H1 (cell line): ENCODE measurements at regions not wholly inside any gene's neighbourhood (a gene's known extent, or its start where the extent isn't known, plus 50 kb on each side); places are given as distances from the start of the nearest gene placed in this dataset.

Experiments used
- CTCF ChIA-PET: fragments of 300-600 bp; sonication (Branson Sonifier 250); formaldehyde crosslinking; loops from one replicate; lab custom pipeline; 2021; ENCODE audit not compliant: partially characterized antibody; lab: Charles Lee
- POLR2A ChIA-PET: fragments of 300-600 bp; sonication (Branson Sonifier 250); formaldehyde crosslinking; loops from one replicate; lab custom pipeline; 2021; ENCODE audit warnings: inconsistent platforms; ENCODE audit not compliant: partially characterized antibody; lab: Charles Lee
- DNase-seq, 2 experiments: peaks; one replicate each; pipeline versions ENCODE4 v3.0.0 to v3.0.0-alpha.2; 2010 to 2022; ENCODE audit warnings: low spot score in 2 of 2, low read depth in 1 of 2, mixed read lengths in 1 of 2
- FAIRE-seq: peaks from 2 replicates; lab custom pipeline; 2011; peaks lifted over from hg19 to GRCh38; lab: Jason Lieb, UNC
- H2AFZ ChIP-seq: 2 replicates; pipeline ENCODE4 v1.8.1; 2012; ENCODE audit warnings: low read length, inconsistent platforms
- H2AK5ac ChIP-seq: 2 replicates; pipeline ENCODE4 v1.6.1; 2013; ENCODE audit warnings: low read depth, low read length
- H2BK120ac ChIP-seq: replicated peaks from 2 replicates; pipeline ENCODE3; 2013; ENCODE audit warnings: low read depth, low read length, inconsistent platforms
- H2BK12ac ChIP-seq: 2 replicates; pipeline ENCODE4 v1.6.1; 2013; ENCODE audit warnings: low read depth, low read length
- H2BK15ac ChIP-seq: 2 replicates; pipeline ENCODE4 v1.6.1; 2013; ENCODE audit warnings: low read length
- H2BK20ac ChIP-seq: 2 replicates; pipeline ENCODE4 v1.6.1; 2013; ENCODE audit warnings: low read length
- H2BK5ac ChIP-seq: 2 replicates; pipeline ENCODE4 v1.6.1; 2013; ENCODE audit warnings: low read depth, low read length
- H3K14ac ChIP-seq: 2 replicates; pipeline ENCODE4 v1.6.1; 2013; ENCODE audit warnings: inconsistent platforms; ENCODE audit not compliant: insufficient read length
- H3K18ac ChIP-seq: 2 replicates; pipeline ENCODE4 v1.6.1; 2013; ENCODE audit warnings: low read length; ENCODE audit errors: extremely low read depth
- H3K23ac ChIP-seq: 2 replicates; pipeline ENCODE4 v1.6.1; 2013; ENCODE audit warnings: inconsistent platforms; ENCODE audit not compliant: insufficient read length
- H3K23me2 ChIP-seq: 2 replicates; pipeline ENCODE4 v1.6.1; 2013; ENCODE audit warnings: low read depth, low read length
- H3K27ac ChIP-seq: 2 replicates; pipeline ENCODE4 v1.6.1; 2011; ENCODE audit warnings: low read depth, low read length, inconsistent platforms
- H3K27me3 ChIP-seq, 4 experiments: replicated peaks in 1 of 4; 1 replicate in 1 of 4; 2 replicates in 3 of 4; pipeline versions ENCODE4 v1.6.1 to v1.8.1; 2011 to 2013; ENCODE audit warnings: low read length in 3 of 4, mild to moderate bottlenecking in 3 of 4, inconsistent platforms in 2 of 4, mixed read lengths in 2 of 4, moderate library complexity in 1 of 4; ENCODE audit not compliant: control insufficient read depth in 3 of 4, insufficient read depth in 3 of 4; ENCODE audit errors: extremely low read depth in 1 of 4
- H3K36me3 ChIP-seq, 4 experiments: 2 replicates each; pipeline versions ENCODE4 v1.6.1 to v1.8.1; 2011 to 2013; ENCODE audit warnings: mild to moderate bottlenecking in 4 of 4, low read length in 3 of 4, moderate library complexity in 2 of 4, control low read depth in 1 of 4, inconsistent platforms in 1 of 4; ENCODE audit not compliant: insufficient read depth in 4 of 4, control insufficient read depth in 2 of 4
- H3K4ac ChIP-seq: replicated peaks from 2 replicates; pipeline ENCODE3; 2013; ENCODE audit warnings: low read length, low read depth, mixed read lengths, inconsistent platforms; ENCODE audit not compliant: insufficient read length
- H3K4me1 ChIP-seq, 4 experiments: replicated peaks in 1 of 4; 1 replicate in 1 of 4; 2 replicates in 3 of 4; pipeline versions ENCODE4 v1.6.1 to v1.8.1; 2011 to 2013; ENCODE audit warnings: low read length in 3 of 4, inconsistent platforms in 2 of 4, mixed read lengths in 1 of 4; ENCODE audit not compliant: insufficient read depth in 4 of 4, control insufficient read depth in 3 of 4
- H3K4me2 ChIP-seq, 2 experiments: 2 replicates each; pipeline versions ENCODE4 v1.6.1 to v1.8.1; 2011 to 2013; ENCODE audit warnings: low read depth in 2 of 2, low read length in 2 of 2, control low read depth in 1 of 2, inconsistent platforms in 1 of 2, mild to moderate bottlenecking in 1 of 2; ENCODE audit not compliant: insufficient read depth in 1 of 2
- H3K4me3 ChIP-seq, 4 experiments: fragments of 200-600, 300-600 bp in 1 of 4; sonication (generic), shearing (Covaris generic), sonication (Bioruptor Twin) in 1 of 4; 2 replicates each; pipeline versions ENCODE4 v1.5.1 to v1.8.1; 2011 to 2016; ENCODE audit warnings: low read length in 4 of 4, low read depth in 3 of 4, control low read depth in 2 of 4, inconsistent platforms in 2 of 4, mild to moderate bottlenecking in 2 of 4, mixed read lengths in 1 of 4, moderate library complexity in 1 of 4; ENCODE audit not compliant: insufficient read depth in 2 of 4; ENCODE audit errors: extremely low read depth in 1 of 4
- H3K56ac ChIP-seq: replicated peaks from 2 replicates; pipeline ENCODE3; 2013; ENCODE audit warnings: low read depth, mild to moderate bottlenecking, mixed read lengths, low read length, inconsistent platforms; ENCODE audit not compliant: insufficient read length
- H3K79me1 ChIP-seq: 2 replicates; pipeline ENCODE4 v1.6.1; 2013; ENCODE audit warnings: low read depth, low read length, control low read depth
- H3K79me2 ChIP-seq, 2 experiments: 2 replicates each; pipeline versions ENCODE4 v1.6.1 to v1.8.1; 2012 to 2013; ENCODE audit warnings: low read length in 2 of 2, mild to moderate bottlenecking in 2 of 2, inconsistent platforms in 1 of 2; ENCODE audit not compliant: insufficient read depth in 2 of 2, control insufficient read depth in 1 of 2
- H3K9ac ChIP-seq, 4 experiments: replicated peaks in 1 of 4; 1 replicate in 1 of 4; 2 replicates in 3 of 4; pipeline versions ENCODE4 v1.6.1 to v1.8.1; 2011 to 2013; ENCODE audit warnings: low read depth in 3 of 4, low read length in 3 of 4, control low read depth in 2 of 4, mild to moderate bottlenecking in 2 of 4, moderate library complexity in 2 of 4, inconsistent platforms in 1 of 4; ENCODE audit errors: extremely low read depth in 1 of 4
- H3K9me3 ChIP-seq, 2 experiments: 2 replicates each; pipeline versions ENCODE4 v1.6.1 to v1.8.1; 2012 to 2013; ENCODE audit warnings: mild to moderate bottlenecking in 2 of 2, moderate library complexity in 2 of 2, control low read depth in 1 of 2, inconsistent platforms in 1 of 2, low read depth in 1 of 2, low read length in 1 of 2, mixed read lengths in 1 of 2; ENCODE audit not compliant: insufficient read depth in 2 of 2
- H4K20me1 ChIP-seq, 2 experiments: replicated peaks in 1 of 2; 2 replicates each; pipeline versions ENCODE3 to v1.8.1; 2011 to 2013; ENCODE audit warnings: inconsistent platforms in 2 of 2, low read length in 2 of 2, mild to moderate bottlenecking in 1 of 2; ENCODE audit not compliant: insufficient read depth in 2 of 2, control insufficient read depth in 1 of 2
- H4K5ac ChIP-seq: 2 replicates; pipeline ENCODE4 v1.6.1; 2013; ENCODE audit warnings: low read length, low read depth, mixed read lengths, inconsistent platforms; ENCODE audit not compliant: insufficient read length
- H4K8ac ChIP-seq: 2 replicates; pipeline ENCODE4 v1.8.0; 2013; ENCODE audit warnings: mild to moderate bottlenecking, moderate library complexity, low read length, inconsistent platforms; ENCODE audit not compliant: insufficient read depth; ENCODE audit errors: extremely low read depth
- H4K91ac ChIP-seq: replicated peaks from 2 replicates; pipeline ENCODE3; 2013; ENCODE audit warnings: low read length, mixed read lengths, inconsistent platforms; ENCODE audit not compliant: insufficient read length
- EP300 ChIP-seq, 2 experiments: IDR thresholded peaks; 1 replicate in 1 of 2; 2 replicates in 1 of 2; pipeline ENCODE4 v1.6.1; 2011 to 2012; ENCODE audit warnings: low read depth in 2 of 2, low read length in 2 of 2, mild to moderate bottlenecking in 2 of 2, borderline replicate concordance in 1 of 2, inconsistent platforms in 1 of 2, moderate library complexity in 1 of 2
- KDM4A ChIP-seq: IDR thresholded peaks from one replicate; pipeline ENCODE4 v1.7.1; 2012; ENCODE audit warnings: low read depth, mild to moderate bottlenecking, moderate library complexity, low read length, inconsistent platforms; ENCODE audit not compliant: severe bottlenecking
- POLR2AphosphoS5 ChIP-seq: IDR thresholded peaks from 2 replicates; pipeline ENCODE4 v1.6.1; 2011; ENCODE audit warnings: low read depth, low read length
- TCF12 ChIP-seq: IDR thresholded peaks from 2 replicates; pipeline ENCODE4 v1.6.1; 2011; ENCODE audit warnings: low read depth, mild to moderate bottlenecking, low read length
- WGBS, 2 experiments: shearing (Covaris generic) in 1 of 2; methylation state at CpG; one replicate each; pipeline versions ENCODE4 v1.1.6 to v1.1.7; 2013 to 2015; ENCODE audit warnings: low lambda C conversion rate in 2 of 2, mixed read lengths in 2 of 2, inconsistent platforms in 1 of 2, low coverage in 1 of 2, missing lambda C conversion rate in 1 of 2; ENCODE audit not compliant: insufficient replicate concordance in 2 of 2, insufficient coverage in 1 of 2, insufficient read length in 1 of 2; ENCODE audit errors: extremely low coverage in 1 of 2, missing lambda C conversion rate in 1 of 2; 5-methylcytosine and 5-hydroxymethylcytosine counted together
- TF ChIP-seq, protein P1 (sequence below): IDR thresholded peaks from 2 replicates; pipeline ENCODE4 v1.6.1; 2012; ENCODE audit warnings: inconsistent platforms
- TF ChIP-seq, protein P2 (sequence below), 3 experiments: IDR thresholded peaks; 1 replicate in 2 of 3; 2 replicates in 1 of 3; pipeline versions ENCODE4 v1.5.1 to v1.6.1; 2011; ENCODE audit warnings: low read length in 3 of 3, mild to moderate bottlenecking in 3 of 3, inconsistent platforms in 2 of 3, low read depth in 1 of 3, moderate library complexity in 1 of 3; ENCODE audit not compliant: insufficient read depth in 1 of 3; ENCODE audit errors: control extremely low read depth in 1 of 3
- TF ChIP-seq, protein P3 (sequence below): IDR thresholded peaks from 2 replicates; pipeline ENCODE4 v1.6.1; 2011; ENCODE audit warnings: low read length, improper control_type of control experiment

DNA sequence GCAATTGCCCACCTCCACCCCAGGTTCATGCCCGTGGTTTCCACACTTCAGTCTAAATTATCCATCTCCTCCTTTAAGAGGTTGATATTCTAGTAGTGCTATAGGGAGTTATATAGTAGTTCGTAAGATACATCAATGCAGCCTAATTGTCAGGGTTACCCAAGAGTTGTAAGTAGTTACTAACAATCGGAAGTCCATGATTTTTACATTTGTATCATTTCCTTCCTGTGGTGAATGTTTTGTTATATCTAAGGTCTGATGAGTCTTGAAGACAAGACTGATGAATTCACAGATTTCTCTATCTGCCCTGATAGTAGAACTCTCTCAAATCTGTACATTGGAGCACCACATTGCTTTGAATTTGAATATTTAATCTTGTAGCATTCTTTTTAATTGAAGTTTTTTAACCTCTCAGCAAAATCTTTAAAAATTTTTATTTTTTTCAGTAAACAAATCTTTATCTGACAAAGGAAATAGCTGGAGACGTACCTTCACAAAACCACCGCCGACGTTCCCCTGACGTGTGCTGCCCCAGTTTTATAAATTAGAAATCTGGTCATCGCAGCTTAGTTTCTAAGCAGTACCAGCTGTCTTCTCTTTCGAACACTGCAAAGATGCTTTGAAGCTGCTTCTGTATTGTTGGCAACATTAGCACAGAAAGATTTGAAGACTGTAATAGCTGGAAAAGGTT is 264.5 kb downstream of the SOCS6 start:
- H2BK120ac ChIP-seq = no peak overlapping the region
- H3K4me3 ChIP-seq = no peak overlapping the region
- POLR2A ChIA-PET = no interaction called here
- TF ChIP-seq, protein P1, sequence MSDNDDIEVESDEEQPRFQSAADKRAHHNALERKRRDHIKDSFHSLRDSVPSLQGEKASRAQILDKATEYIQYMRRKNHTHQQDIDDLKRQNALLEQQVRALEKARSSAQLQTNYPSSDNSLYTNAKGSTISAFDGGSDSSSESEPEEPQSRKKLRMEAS = no peak
- TF ChIP-seq KDM4A (no peak), EP300 (IDR thresholded peaks at IDR 0.05; ENCODE audit: borderline replicate concordance in 1 of 2, low read depth in 2 of 2, low read length in 2 of 2) (no peak), POLR2AphosphoS5 (no peak), TCF12 (no peak)
- TF ChIP-seq, protein P2, sequence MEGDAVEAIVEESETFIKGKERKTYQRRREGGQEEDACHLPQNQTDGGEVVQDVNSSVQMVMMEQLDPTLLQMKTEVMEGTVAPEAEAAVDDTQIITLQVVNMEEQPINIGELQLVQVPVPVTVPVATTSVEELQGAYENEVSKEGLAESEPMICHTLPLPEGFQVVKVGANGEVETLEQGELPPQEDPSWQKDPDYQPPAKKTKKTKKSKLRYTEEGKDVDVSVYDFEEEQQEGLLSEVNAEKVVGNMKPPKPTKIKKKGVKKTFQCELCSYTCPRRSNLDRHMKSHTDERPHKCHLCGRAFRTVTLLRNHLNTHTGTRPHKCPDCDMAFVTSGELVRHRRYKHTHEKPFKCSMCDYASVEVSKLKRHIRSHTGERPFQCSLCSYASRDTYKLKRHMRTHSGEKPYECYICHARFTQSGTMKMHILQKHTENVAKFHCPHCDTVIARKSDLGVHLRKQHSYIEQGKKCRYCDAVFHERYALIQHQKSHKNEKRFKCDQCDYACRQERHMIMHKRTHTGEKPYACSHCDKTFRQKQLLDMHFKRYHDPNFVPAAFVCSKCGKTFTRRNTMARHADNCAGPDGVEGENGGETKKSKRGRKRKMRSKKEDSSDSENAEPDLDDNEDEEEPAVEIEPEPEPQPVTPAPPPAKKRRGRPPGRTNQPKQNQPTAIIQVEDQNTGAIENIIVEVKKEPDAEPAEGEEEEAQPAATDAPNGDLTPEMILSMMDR (IDR thresholded peaks at IDR 0.05; ENCODE audit: control extremely low read depth in 1 of 3, insufficient read depth in 1 of 3, low read depth in 1 of 3, low read length in 3 of 3) = no peak
- TF ChIP-seq, protein P3, sequence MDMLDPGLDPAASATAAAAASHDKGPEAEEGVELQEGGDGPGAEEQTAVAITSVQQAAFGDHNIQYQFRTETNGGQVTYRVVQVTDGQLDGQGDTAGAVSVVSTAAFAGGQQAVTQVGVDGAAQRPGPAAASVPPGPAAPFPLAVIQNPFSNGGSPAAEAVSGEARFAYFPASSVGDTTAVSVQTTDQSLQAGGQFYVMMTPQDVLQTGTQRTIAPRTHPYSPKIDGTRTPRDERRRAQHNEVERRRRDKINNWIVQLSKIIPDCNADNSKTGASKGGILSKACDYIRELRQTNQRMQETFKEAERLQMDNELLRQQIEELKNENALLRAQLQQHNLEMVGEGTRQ = no peak

More for the DNA sequence above, 264.5 kb downstream of the SOCS6 start:
- Histone ChIP-seq H3K9me3 (peaks cover 38 to 53% of the 10 kb centered on the region in 2 experiments), H4K8ac (no peak overlapping the region), H2AK5ac (no peak overlapping the region), H3K56ac (no peak overlapping the region), H4K91ac (no peak overlapping the region), H3K27me3 (no peaks in the 10 kb centered on the region), H3K27ac (no peak overlapping the region), H3K36me3 (no peaks in the 10 kb centered on the region), H2BK5ac (no peak overlapping the region), H3K23me2 (no peaks in the 10 kb centered on the region), H3K79me1 (no peaks in the 10 kb centered on the region), H3K18ac (no peak overlapping the region), H4K5ac (no peak overlapping the region), H3K79me2 (no peaks in the 10 kb centered on the region), H2BK15ac (no peak overlapping the region), H2BK12ac (no peak overlapping the region), H3K23ac (no peak overlapping the region), H3K9ac (no peak overlapping the region), H3K4me1 (no peaks in the 10 kb centered on the region), H3K4ac (no peak overlapping the region), H4K20me1 (no peaks in the 10 kb centered on the region), H3K4me2 (no peak overlapping the region), H2AFZ (no peak overlapping the region), H2BK20ac (no peak overlapping the region), H3K14ac (no peak overlapping the region)
- WGBS, 2 experiments = 88% methylated on average over 10 of the region's 10 CpGs; no CpG with 5 or more reads in 1 of the 2 experiments
- CTCF ChIA-PET = interaction anchor here (0.6 kb wide), 1 partner anchor 163 kb away, joined by 3 read pairs; no protein-coding TSS in a partner anchor
- FAIRE-seq = no peak
- DNase-seq = no peak
